Neural cell (in vitro differentiated cells): ENCODE measurements at regions not wholly inside any gene's neighbourhood (a gene's known extent, or its start where the extent isn't known, plus 50 kb on each side); places are given as distances from the start of the nearest gene placed in this dataset.

Source experiments
- H2AFZ ChIP-seq: fragments of 200-600, 300-800 bp; sonication (generic), shearing (Covaris generic); 2 replicates; pipeline ENCODE4 v1.6.0; 2014; ENCODE audit warnings: low read depth, mild to moderate bottlenecking, antibody characterized with exemption, low read length, moderate library complexity
- H3F3A ChIP-seq: fragments of 200-600 bp; shearing (Covaris generic); 2 replicates; pipeline ENCODE4 v1.6.1; 2016; ENCODE audit warnings: mild to moderate bottlenecking, moderate library complexity, mixed read lengths, antibody characterized with exemption, low read length; ENCODE audit not compliant: insufficient read depth, poor library complexity, severe bottlenecking
- H3K27ac ChIP-seq: fragments of 200-600, 300-800 bp; sonication (generic), shearing (Covaris generic); 2 replicates; pipeline ENCODE4 v1.5.1; 2014; ENCODE audit warnings: mild to moderate bottlenecking, low read length, moderate library complexity
- H3K27me3 ChIP-seq: fragments of 300-800, 200-600 bp; sonication (generic), shearing (Covaris generic); 2 replicates; pipeline ENCODE4 v1.6.0; 2014; ENCODE audit warnings: mild to moderate bottlenecking, low read depth, low read length, moderate library complexity; ENCODE audit not compliant: insufficient read depth
- H3K36me3 ChIP-seq: fragments of 300-800, 200-600 bp; sonication (generic), shearing (Covaris generic); 2 replicates; pipeline ENCODE4 v1.5.1; 2014; ENCODE audit warnings: mild to moderate bottlenecking, antibody characterized with exemption, low read length, moderate library complexity; ENCODE audit not compliant: insufficient read depth
- H3K4me2 ChIP-seq: fragments of 300-800, 200-600 bp; sonication (generic), shearing (Covaris generic); 2 replicates; pipeline ENCODE4 v1.6.0; 2014; ENCODE audit warnings: mild to moderate bottlenecking, low read length
- H3K4me3 ChIP-seq: fragments of 300-800, 200-600 bp; sonication (generic), shearing (Covaris generic); 2 replicates; pipeline ENCODE4 v1.5.1; 2014; ENCODE audit warnings: mild to moderate bottlenecking, low read length, moderate library complexity
- H3K79me2 ChIP-seq: fragments of 200-600 bp; shearing (Covaris generic); replicated peaks from 2 replicates; pipeline ENCODE4 v1.6.0; 2014; ENCODE audit warnings: mild to moderate bottlenecking, low read length, moderate library complexity; ENCODE audit not compliant: insufficient read depth
- H3K9ac ChIP-seq: fragments of 300-800, 200-600 bp; sonication (generic), shearing (Covaris generic); 2 replicates; pipeline ENCODE4 v1.6.1; 2016; ENCODE audit warnings: mild to moderate bottlenecking, low read length, mixed read lengths
- H3K9me2 ChIP-seq: fragments of 200-600 bp; shearing (Covaris generic); 2 replicates; pipeline ENCODE4 v1.6.1; 2016; ENCODE audit warnings: mild to moderate bottlenecking, low read length, mixed read lengths; ENCODE audit not compliant: insufficient read depth
- H3K9me3 ChIP-seq: fragments of 200-600, 300-800 bp; sonication (generic), shearing (Covaris generic); 2 replicates; pipeline ENCODE4 v1.6.1; 2016; ENCODE audit warnings: mild to moderate bottlenecking, mixed run types, low read length, moderate library complexity, mixed read lengths
- H4K20me1 ChIP-seq: fragments of 200-600 bp; shearing (Covaris generic); 2 replicates; pipeline ENCODE4 v1.6.1; 2016; ENCODE audit warnings: mild to moderate bottlenecking, mixed run types; ENCODE audit not compliant: insufficient read depth
- CTCF ChIP-seq: fragments of 450-650 bp; IDR thresholded peaks from 2 replicates; pipeline ENCODE4 v1.5.1; 2014; ENCODE audit warnings: antibody characterized with exemption, mild to moderate bottlenecking, moderate library complexity; ENCODE audit not compliant: poor library complexity, severe bottlenecking
- EP300 ChIP-seq: fragments of 450-650 bp; conservative IDR thresholded peaks from 2 replicates; pipeline ENCODE4 v1.6.1; 2014; ENCODE audit warnings: antibody characterized with exemption, mild to moderate bottlenecking, moderate library complexity; ENCODE audit not compliant: poor library complexity, severe bottlenecking
- EZH2 ChIP-seq: fragments of 200-600, 300-800 bp; shearing (Covaris generic), sonication (generic); IDR thresholded peaks from 2 replicates; pipeline ENCODE4 v1.6.1; 2014; ENCODE audit warnings: antibody characterized with exemption, low read length, borderline replicate concordance, mild to moderate bottlenecking; ENCODE audit not compliant: insufficient read depth, poor library complexity, severe bottlenecking
- MXI1 ChIP-seq: fragments of 450-650 bp; conservative IDR thresholded peaks from 2 replicates; pipeline ENCODE4 v1.6.1; 2014; ENCODE audit warnings: antibody characterized with exemption, mild to moderate bottlenecking; ENCODE audit not compliant: poor library complexity, severe bottlenecking
- POLR2AphosphoS5 ChIP-seq: IDR thresholded peaks from 2 replicates; pipeline ENCODE4 v1.6.1; 2012
- RAD21 ChIP-seq: fragments of 450-650 bp; conservative IDR thresholded peaks from 2 replicates; pipeline ENCODE4 v1.6.1; 2014; ENCODE audit warnings: antibody characterized with exemption, mild to moderate bottlenecking, moderate library complexity
- REST ChIP-seq: IDR thresholded peaks from 2 replicates; pipeline ENCODE4 v1.6.1; 2012; ENCODE audit warnings: borderline replicate concordance
- SMC3 ChIP-seq: fragments of 450-650 bp; conservative IDR thresholded peaks from 2 replicates; pipeline ENCODE4 v1.6.1; 2014; ENCODE audit warnings: antibody characterized with exemption, mild to moderate bottlenecking, moderate library complexity; ENCODE audit not compliant: poor library complexity
- TAF1 ChIP-seq: IDR thresholded peaks from 2 replicates; pipeline ENCODE4 v1.6.1; 2012; ENCODE audit warnings: low read depth

GRCh38 chr17:77906377-77906871 is 52.1 kb upstream of the TNRC6C start:
- Histone ChIP-seq H3K9me2 (no peaks in the 10 kb centered on the region), H3K9me3 (no peaks in the 10 kb centered on the region), H3K4me3 (no peak overlapping the region), H3K9ac (no peak overlapping the region), H2AFZ (no peak overlapping the region), H4K20me1 (no peaks in the 10 kb centered on the region), H3K36me3 (no peaks in the 10 kb centered on the region), H3K4me2 (no peak overlapping the region), H3K27me3 (no peaks in the 10 kb centered on the region), H3F3A (no peaks in the 10 kb centered on the region), H3K79me2 (no peaks in the 10 kb centered on the region), H3K27ac (no peak overlapping the region)
- TF ChIP-seq EP300 (no peak), POLR2AphosphoS5 (no peak), RAD21 (no peak), CTCF (no peak)

- no peak overlapping the region for H3K4me3 ChIP-seq
- no peaks in the 10 kb centered on the region for H3F3A ChIP-seq
- H3K36me3 ChIP-seq: no peaks in the 10 kb centered on the region
- H3K9me2 ChIP-seq: no peaks in the 10 kb centered on the region
- H3K27me3 ChIP-seq: no peaks in the 10 kb centered on the region
- no peaks in the 10 kb centered on the region for H3K9me3 ChIP-seq
- no peak overlapping the region for H3K9ac ChIP-seq
- no peak overlapping the region for H3K27ac ChIP-seq
- TF ChIP-seq MXI1 (no peak), EZH2 (no peak), REST (no peak), EP300 (no peak), POLR2AphosphoS5 (no peak), SMC3 (no peak), TAF1 (no peak), RAD21 (no peak)
- H3K4me2 ChIP-seq: no peak overlapping the region
- H3K79me2 ChIP-seq: no peaks in the 10 kb centered on the region
- no peaks in the 10 kb centered on the region for H4K20me1 ChIP-seq
- H2AFZ ChIP-seq: no peak overlapping the region
Observed at GRCh38 chr17:77907497-77908461, 50.7 kb upstream of the TNRC6C start.
